Medulla oblongata (tissue), 1 donor: ENCODE measurements at regions not wholly inside any gene's neighbourhood (a gene's known extent, or its start where the extent isn't known, plus 50 kb on each side); places are given as distances from the start of the nearest gene placed in this dataset.
"Not testable (repeated sequence)": the region's sequence is repeated elsewhere in the genome, so short reads cannot be mapped to it uniquely, and the experiment has no call there.

ENCODE experiments used
- DNase-seq: peaks from one replicate; pipeline ENCODE4 v3.0.0-alpha.2; 2015; ENCODE audit errors: extremely low spot score

- no peak for DNase-seq
Measured at GRCh38 chr1:201724766-201725118, 104.2 kb upstream of the IPO9 start.

- no peak for DNase-seq
Measured at GRCh38 chr1:201726700-201727099, 102.3 kb upstream of the IPO9 start.

- DNase-seq = no peak
Measured at GRCh38 chr1:201728731-201729130, 100.2 kb upstream of the IPO9 start.

- no peak for DNase-seq
Measured at GRCh38 chr1:201729973-201730608, 98.9 kb upstream of the IPO9 start.

- peak; percentile 83 for DNase-seq
Measured at GRCh38 chr1:201730611-201731010, 98.3 kb upstream of the IPO9 start.

- DNase-seq = peak; percentile 77
Measured at GRCh38 chr1:201731142-201731541, 97.8 kb upstream of the IPO9 start.

- DNase-seq = no peak
Measured at GRCh38 chr1:201731592-201731991, 97.4 kb upstream of the IPO9 start.

- DNase-seq = no peak
Measured at GRCh38 chr1:201732351-201732750, 96.6 kb upstream of the IPO9 start.

- DNase-seq = not testable (repeated sequence)
Measured at GRCh38 chr1:201734221-201734620, 94.7 kb upstream of the IPO9 start.

- DNase-seq = no peak
Measured at GRCh38 chr1:201734786-201735185, 94.2 kb upstream of the IPO9 start.

GRCh38 chr1:201736707-201737320 lies 92.1 kb upstream of the IPO9 start:
- DNase-seq = no peak

GRCh38 chr1:201737352-201738060 lies 91.5 kb upstream of the IPO9 start:
- peak; percentile 90 for DNase-seq

GRCh38 chr1:201739080-201739479 lies 89.9 kb upstream of the IPO9 start:
- DNase-seq = no peak

GRCh38 chr1:201739492-201740085 lies 89.4 kb upstream of the IPO9 start:
- DNase-seq = peak; percentile 70

GRCh38 chr1:201740086-201740541 lies 88.8 kb upstream of the IPO9 start:
- DNase-seq = peak; percentile 30

GRCh38 chr1:201740670-201741111 lies 88.3 kb upstream of the IPO9 start:
- DNase-seq = peak; percentile 62

GRCh38 chr1:201741763-201742342 lies 87.1 kb upstream of the IPO9 start:
- no peak for DNase-seq

GRCh38 chr1:201742476-201742875 lies 86.5 kb upstream of the IPO9 start:
- DNase-seq = peak; percentile 47

GRCh38 chr1:201742955-201743805 lies 85.8 kb upstream of the IPO9 start:
- DNase-seq = no peak

GRCh38 chr1:201745023-201745422 lies 83.9 kb upstream of the IPO9 start:
- no peak for DNase-seq

- no peak for DNase-seq
Measured at GRCh38 chr1:201746156-201746555, 82.8 kb upstream of the IPO9 start.
